Stimulated activated CD4-positive, alpha-beta T cell treated with anti-CD3 and anti-CD28 coated beads, Interleukin-4, amount 100 ng/mL, for 1 hour (primary cell): ENCODE measurements at regions not wholly inside any gene's neighbourhood (a gene's known extent, or its start where the extent isn't known, plus 50 kb on each side); places are given as distances from the start of the nearest gene placed in this dataset.
"Not testable (repeated sequence)": the region's sequence is repeated elsewhere in the genome, so short reads cannot be mapped to it uniquely, and the experiment has no call there.

Experiments used
- DNase-seq: peaks from one replicate; pipeline ENCODE4 v3.0.0-alpha.2; 2020

DNA sequence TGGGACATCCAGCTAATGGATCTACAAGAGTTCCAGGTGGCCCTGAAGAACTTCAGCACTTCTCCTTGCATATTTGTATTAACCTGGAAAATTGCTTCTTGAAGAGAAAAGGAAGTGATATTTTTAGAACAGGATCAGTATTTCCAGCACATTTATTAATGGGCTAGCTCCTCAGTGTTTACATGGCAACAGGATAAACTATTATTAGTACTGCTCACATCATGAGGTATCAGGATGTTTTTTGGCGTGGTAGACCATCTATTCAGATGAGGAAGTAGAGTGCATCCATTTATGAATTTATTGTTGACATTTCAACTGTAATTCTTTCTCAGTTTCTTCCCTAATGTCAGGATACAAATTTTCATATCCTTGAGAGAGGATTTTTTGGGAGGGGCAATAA is 144.4 kb downstream of the KCNRG start:
- DNase-seq: no peak

DNA sequence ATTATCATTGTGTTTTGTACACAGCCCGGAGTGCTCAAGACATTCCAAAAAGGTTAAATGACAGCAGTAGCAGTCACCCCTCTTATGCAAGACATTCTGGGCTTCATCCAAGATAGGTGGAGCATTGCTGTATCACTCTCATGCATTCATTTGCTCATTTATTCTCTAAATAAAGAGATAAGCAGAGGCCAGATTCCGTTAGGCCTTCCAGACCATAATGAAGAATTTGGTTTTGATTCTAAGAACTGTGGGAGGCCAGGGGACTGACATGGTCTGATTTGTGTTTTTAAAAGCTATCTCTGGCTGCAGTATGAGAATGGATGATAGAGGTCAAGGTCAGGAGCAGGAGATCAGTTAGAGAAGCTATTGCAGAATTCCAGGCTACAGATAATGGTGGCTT is 145.8 kb downstream of the KCNRG start:
- no peak for DNase-seq

- no peak for DNase-seq
Observed at GRCh38 chr13:50162001-50162400, 146.8 kb downstream of the KCNRG start.

DNA sequence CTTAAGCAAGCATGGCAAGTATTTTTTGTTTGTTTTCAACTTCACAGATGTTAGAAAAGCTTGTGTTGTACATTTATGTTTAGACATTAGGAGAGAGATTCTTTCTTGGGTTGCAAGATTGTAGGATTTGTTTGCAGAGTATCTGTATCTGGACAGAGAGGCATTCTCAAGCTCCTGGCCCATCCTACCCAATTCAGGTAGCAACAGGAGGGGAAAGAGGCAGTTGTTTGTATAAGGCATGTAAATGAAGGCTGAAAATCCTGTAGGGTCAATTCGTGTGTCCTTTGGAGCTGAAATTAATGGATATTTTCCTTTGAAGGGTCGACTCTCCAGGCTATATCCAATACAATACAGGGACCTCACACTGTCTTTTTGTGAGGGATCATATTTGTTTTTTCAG is 147.3 kb downstream of the KCNRG start:
- DNase-seq: no peak

DNA sequence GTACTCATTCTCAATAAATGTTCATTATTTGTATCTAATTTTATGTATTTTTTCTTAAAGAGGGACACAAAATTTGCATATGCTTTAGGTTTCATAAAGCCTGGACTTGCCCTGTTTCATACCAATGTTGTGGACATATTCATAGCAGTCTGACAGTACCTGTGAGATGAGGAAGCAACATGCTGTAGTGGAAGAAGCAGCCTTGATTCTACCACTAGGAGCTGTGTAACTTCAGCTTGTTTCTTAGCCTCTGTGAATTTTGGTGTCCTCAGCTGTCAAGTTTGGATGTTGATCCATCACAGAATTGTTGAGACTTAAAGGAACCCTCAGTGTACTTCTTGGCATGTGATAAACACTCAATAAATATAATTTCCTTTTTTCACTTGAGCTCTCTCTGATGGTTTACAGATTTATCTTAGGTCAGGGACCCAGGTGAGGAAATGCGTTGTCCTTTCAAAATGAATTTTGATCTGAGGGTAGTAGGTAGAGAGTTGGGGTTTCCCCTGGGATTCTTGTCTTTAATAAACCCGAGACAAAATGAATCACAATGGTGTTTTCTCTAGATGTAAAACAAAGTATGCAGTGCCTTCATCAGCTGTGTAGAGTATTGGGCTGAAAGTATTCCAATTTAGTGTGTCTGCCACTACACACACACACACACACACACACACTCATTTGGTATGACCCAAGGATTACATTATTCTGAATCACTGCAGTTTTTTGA is 152.1 kb downstream of the KCNRG start:
- DNase-seq: no peak

GRCh38 chr13:50167967-50168366 is 152.7 kb downstream of the KCNRG start:
- no peak for DNase-seq

- no peak for DNase-seq
Observed at GRCh38 chr13:50168786-50169185, 153.5 kb downstream of the KCNRG start.

DNA sequence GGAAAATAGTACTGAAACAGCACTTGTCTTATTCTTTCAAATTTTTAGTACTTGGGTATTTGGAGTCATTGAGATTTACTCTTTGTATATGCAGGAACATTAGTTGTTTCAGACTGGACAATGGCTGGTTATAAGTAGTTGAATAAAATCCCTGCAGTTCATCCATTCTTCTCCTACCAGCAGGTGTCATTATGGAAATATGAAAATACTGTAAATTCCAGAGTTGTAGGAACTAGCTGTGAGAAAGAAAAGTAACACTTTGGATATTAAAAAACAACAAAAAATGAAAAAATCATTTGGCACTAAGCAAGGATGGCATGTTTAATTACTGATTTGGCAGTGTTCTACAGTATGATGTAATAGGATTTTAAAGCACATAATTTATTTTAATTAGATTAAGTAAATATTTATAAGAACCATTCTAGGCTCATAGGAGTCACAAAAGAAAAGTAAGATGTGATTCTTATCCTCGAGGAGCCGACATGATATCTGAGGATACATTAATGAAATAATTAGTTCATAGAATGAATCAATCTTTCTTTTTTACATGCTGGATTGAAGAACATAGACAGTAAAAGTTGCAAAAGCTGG is 155.3 kb downstream of the KCNRG start:
- DNase-seq: no peak

- no peak for DNase-seq
Observed at GRCh38 chr13:50171590-50172282, 156.5 kb downstream of the KCNRG start.

DNA sequence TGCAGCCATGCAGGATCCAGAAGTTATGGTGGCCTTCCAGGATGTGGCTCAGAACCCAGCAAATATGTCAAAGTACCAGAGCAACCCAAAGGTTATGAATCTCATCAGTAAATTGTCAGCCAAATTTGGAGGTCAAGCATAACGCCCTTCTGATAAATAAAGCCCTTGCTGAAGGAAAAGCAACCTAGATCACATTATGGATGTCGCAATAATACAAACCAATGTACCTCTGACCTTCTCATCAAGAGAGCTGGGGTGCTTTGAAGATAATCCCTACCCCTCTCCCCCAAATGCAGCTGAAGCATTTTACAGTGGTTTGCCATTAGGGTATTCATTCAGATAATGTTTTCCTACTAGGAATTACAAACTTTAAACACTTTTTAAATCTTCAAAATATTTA is 157.8 kb downstream of the KCNRG start:
- not testable (repeated sequence) for DNase-seq

GRCh38 chr13:50174630-50175029 is 159.4 kb downstream of the KCNRG start:
- no peak for DNase-seq

DNA sequence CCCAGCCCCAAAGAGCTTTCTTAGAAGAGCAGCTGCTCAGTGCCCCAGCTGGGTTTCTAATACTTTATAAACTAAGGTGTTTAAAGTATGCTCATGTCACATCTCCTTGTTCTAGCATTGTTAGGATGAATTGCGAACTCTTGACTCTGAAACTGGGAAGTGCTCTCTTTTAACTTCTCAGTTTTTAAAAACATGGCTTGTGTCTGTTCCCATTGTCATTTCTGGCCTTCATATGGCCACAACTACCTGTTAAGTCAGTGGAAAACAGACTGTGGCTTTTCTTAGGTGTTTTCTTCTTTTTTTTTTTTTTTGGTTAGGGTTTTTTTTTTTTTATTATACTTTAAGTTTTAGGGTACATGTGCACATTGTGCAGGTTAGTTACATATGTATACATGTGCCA is 164.7 kb downstream of the KCNRG start:
- no peak for DNase-seq

DNA sequence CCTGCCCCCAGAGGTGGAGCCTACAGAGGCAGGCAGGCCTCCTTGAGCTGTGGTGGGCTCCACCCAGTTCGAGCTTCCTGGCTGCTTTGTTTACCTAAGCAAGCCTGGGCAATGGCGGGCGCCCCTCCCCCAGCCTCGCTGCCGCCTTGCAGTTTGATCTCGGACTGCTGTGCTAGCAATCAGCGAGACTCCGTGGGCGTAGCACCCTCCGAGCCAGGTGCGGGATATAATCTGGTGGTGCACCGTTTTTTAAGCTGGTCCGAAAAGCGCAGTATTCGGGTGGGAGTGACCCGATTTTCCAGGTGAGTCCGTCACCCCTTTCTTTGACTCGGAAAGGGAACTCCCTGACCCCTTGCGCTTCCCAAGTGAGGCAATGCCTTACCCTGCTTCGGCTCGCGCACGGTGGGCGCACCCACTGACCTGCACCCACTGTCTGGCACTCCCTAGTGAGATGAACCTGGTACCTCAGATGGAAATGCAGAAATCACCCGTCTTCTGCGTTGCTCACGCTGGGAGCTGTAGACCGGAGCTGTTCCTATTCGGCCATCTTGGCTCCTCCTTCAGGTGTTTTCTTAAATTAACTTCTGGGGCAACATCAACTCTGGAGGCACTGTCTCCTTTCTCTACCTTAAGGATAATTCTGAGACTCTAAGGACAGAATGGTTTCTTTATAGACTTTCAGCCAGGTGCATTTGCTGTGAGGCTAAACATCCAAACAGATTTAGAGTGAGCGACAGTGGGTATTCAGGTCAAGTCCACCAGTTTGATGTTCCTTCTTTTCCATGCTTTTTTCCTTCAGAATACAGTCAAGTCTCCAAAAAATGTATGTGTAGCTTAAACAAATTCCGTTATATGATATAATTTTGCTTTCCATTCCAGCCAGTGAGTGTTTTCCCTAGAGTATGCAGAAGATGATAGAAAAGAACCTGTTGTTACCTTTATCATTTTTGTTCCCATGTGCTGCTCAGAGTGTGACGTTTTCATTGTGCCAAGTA is 170.8 kb downstream of the KCNRG start:
- DNase-seq: not testable (repeated sequence)

DNA sequence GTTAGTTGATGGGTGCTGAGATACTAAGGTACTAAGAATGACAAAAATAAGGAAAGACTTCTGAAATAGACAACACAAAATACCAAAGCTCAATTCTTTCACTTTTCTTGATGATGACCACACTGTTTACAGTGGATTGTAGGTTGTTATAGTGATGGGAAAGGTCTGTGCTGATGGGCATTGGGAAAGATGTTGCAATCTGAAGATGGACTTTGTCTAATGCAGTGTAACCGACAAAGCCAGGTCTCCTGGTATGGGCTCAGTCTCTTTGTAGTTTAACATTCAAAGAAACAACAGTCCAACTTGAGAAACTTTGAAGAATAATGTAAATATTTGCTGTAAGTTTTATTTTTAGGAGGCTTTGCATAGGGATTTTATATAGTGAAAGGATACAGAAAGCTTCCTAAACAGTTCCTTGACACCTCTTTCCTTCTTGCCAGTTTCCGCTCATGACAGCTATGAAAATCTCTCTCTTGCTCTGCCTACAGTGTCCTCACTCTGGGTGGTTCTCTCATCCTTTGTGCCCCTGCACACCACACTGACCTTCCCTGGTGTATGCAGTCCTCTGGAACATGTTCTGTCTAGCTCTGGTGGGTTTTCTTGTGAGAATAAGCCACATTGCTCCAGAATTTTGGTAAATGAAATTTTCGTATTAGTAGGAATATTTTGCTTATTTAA is 172.2 kb downstream of the KCNRG start:
- no peak for DNase-seq

DNA sequence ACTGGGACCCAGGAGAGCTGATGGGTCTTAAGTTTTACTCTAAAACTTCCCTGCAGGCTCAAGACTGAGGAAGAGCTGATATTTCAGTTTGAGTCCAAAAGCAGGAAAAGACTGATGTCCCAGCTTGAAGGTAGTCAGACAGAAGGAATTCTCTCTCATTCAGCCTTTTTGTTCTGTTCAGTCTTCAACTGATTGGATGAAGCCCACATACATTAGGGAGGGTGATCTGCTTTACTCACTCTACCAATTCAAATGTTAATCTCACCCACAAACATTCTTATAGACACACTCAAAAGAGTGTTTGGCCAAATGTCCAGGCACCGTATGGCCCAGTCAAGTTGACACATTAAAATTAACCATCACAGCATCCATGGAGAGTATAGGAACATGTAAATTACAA is 173.5 kb downstream of the KCNRG start:
- DNase-seq: no peak

DNA sequence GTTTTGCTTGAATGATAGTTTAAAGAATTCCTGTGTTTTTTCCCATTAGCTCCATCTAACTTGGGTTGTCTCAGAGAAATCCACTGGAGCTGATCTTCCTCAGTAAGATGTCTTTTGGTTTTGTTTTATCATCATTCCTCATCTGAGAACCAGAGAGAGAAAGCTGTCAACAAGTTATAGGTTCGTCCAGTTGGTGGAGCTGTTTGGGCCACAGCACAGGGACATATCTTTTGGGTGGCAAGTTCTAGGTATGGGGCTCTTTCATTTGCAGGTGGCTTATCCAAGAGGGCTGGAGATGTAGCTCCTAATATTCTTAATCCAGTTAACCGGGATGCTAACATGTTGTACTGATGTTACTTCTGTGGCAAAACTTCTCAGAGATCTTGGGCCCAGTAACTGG is 174.2 kb downstream of the KCNRG start:
- DNase-seq: no peak

DNA sequence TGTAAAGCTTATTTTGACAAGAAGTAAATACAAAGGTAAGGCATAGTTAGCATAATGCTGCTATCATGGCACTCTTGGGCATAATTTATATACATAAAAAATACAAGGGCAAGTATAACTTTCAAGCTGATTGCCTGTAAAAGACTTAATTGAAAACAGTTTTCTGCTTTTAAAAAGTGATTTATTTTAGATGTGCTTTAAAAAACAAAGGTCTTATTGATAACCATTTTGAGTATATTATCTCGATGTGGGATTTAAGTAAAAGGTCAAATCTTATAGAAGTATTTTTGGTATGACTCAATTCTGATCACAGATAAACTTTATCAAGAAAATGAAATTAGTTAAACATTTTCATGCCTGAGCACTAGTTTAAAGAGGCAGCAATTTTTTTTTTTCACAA is 175.8 kb downstream of the KCNRG start:
- DNase-seq: no peak

GRCh38 chr13:50192272-50192813 is 177.1 kb downstream of the KCNRG start:
- no peak for DNase-seq

GRCh38 chr13:50195045-50195444 is 179.8 kb downstream of the KCNRG start:
- no peak for DNase-seq

- no peak for DNase-seq
Observed at GRCh38 chr13:50196118-50196517, 180.9 kb downstream of the KCNRG start.

DNA sequence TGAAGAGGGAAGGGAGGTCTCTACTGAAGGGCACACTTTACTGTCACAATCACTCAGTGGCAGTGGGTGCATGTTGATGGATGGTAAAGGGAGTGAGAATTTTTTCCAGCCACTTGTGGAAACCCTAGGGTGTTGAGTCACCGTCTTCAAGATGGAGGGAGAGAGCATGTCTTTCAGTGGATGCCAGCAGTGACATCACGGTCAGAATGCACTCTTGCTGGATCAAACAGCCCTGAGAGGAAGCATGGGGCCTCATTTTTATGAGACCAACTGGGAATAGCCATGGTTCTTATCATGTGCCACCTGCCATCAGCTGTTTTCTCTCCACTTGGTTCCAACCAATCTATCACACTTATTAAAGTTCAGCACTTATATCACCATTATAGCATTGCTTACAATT is 182.5 kb downstream of the KCNRG start:
- no peak for DNase-seq

DNA sequence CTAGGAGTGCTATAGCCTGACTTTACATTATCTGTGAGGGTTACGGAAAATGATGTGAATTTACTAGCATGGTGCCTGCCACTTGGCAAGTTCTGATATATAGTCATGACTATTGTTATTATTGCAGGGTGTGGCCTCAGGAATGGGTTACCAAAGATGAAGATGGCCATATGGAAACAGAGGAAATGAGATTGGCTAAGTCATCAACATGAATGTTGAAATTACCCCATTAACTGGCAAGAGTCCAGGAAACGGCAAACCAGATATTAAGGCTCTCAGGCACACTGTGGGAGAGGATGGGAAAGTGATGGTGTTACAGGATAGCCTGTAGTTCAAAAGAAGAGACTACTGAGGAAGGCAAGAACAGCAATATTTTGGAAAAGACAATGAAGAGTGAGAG is 183.3 kb downstream of the KCNRG start:
- no peak for DNase-seq
